Stomach (tissue), 4 donors: ENCODE measurements at regions not wholly inside any gene's neighbourhood (a gene's known extent, or its start where the extent isn't known, plus 50 kb on each side); places are given as distances from the start of the nearest gene placed in this dataset.

Experiments
- EP300 ChIP-seq: sonication (generic); formaldehyde crosslinking; IDR thresholded peaks from one replicate; pipeline ENCODE4 v1.6.1; 2017; ENCODE audit warnings: antibody characterized with exemption
- POLR2A ChIP-seq, 4 donors: fragments of 450-650 bp; IDR thresholded peaks; one replicate each; pipeline ENCODE4 v1.6.1; 2016; ENCODE audit warnings: antibody characterized with exemption in 4 of 4, control low read depth in 2 of 4, mild to moderate bottlenecking in 1 of 4, moderate library complexity in 1 of 4
- POLR2AphosphoS5 ChIP-seq, 3 donors: sonication (generic); formaldehyde crosslinking; IDR thresholded peaks; one replicate each; pipeline ENCODE4 v1.6.1; 2016; ENCODE audit warnings: antibody characterized with exemption in 3 of 3
- TF ChIP-seq, protein P1 (sequence below), 7 experiments: fragments of 450-650 bp in 4 of 7; fragments of 200-600 bp in 3 of 7; sonication (generic) in 3 of 7; IDR thresholded peaks; one replicate each; pipeline ENCODE4 v1.5.1; 2016 to 2019; ENCODE audit warnings: antibody characterized with exemption in 7 of 7, control low read depth in 2 of 7, mild to moderate bottlenecking in 1 of 7

GRCh38 chr4:187364851-187365250 lies 630.7 kb upstream of the ZFP42 start:
- TF ChIP-seq EP300 (no peak), POLR2A (IDR thresholded peaks at IDR 0.05) (no peak), POLR2AphosphoS5 (IDR thresholded peaks at IDR 0.05) (no peak)
- TF ChIP-seq, protein P1, sequence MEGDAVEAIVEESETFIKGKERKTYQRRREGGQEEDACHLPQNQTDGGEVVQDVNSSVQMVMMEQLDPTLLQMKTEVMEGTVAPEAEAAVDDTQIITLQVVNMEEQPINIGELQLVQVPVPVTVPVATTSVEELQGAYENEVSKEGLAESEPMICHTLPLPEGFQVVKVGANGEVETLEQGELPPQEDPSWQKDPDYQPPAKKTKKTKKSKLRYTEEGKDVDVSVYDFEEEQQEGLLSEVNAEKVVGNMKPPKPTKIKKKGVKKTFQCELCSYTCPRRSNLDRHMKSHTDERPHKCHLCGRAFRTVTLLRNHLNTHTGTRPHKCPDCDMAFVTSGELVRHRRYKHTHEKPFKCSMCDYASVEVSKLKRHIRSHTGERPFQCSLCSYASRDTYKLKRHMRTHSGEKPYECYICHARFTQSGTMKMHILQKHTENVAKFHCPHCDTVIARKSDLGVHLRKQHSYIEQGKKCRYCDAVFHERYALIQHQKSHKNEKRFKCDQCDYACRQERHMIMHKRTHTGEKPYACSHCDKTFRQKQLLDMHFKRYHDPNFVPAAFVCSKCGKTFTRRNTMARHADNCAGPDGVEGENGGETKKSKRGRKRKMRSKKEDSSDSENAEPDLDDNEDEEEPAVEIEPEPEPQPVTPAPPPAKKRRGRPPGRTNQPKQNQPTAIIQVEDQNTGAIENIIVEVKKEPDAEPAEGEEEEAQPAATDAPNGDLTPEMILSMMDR (IDR thresholded peaks at IDR 0.05), result no peak
